NCI-H2081 treated with DMSO at 0.1 percent for 48 hours (cell line): ENCODE measurements at regions not wholly inside any gene's neighbourhood (a gene's known extent, or its start where the extent isn't known, plus 50 kb on each side); places are given as distances from the start of the nearest gene placed in this dataset.
"Not testable (repeated sequence)": the region's sequence is repeated elsewhere in the genome, so short reads cannot be mapped to it uniquely, and the experiment has no call there.

ENCODE experiments used
- DNase-seq: peaks from one replicate; lab custom pipeline; 2025; lab: John Stamatoyannopoulos, UW

- no peak for DNase-seq
Measured at GRCh38 chr1:58936973-58937372, 153.1 kb upstream of the JUN start.

DNA sequence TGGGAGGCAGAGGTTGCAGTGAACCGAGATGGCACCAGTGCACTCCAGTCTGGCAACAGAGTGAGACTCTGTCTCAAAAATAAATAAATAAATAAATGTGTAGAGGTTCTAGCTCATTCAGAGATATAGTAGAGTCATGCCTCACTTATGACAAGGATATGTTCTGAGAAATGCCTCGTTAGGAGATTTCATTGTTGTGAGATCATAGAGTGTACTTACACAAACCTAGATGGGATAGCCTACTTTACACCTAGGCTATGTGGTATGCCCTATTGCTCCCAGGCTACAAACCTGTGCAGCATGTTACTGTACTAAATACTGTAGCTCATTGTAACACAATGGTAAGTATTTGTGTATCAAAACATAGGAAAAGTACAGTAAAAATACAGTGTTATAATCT, 155.3 kb upstream of the JUN start:
- no peak for DNase-seq

GRCh38 chr1:58939666-58940370, 156.0 kb upstream of the JUN start:
- DNase-seq, result no peak

DNA sequence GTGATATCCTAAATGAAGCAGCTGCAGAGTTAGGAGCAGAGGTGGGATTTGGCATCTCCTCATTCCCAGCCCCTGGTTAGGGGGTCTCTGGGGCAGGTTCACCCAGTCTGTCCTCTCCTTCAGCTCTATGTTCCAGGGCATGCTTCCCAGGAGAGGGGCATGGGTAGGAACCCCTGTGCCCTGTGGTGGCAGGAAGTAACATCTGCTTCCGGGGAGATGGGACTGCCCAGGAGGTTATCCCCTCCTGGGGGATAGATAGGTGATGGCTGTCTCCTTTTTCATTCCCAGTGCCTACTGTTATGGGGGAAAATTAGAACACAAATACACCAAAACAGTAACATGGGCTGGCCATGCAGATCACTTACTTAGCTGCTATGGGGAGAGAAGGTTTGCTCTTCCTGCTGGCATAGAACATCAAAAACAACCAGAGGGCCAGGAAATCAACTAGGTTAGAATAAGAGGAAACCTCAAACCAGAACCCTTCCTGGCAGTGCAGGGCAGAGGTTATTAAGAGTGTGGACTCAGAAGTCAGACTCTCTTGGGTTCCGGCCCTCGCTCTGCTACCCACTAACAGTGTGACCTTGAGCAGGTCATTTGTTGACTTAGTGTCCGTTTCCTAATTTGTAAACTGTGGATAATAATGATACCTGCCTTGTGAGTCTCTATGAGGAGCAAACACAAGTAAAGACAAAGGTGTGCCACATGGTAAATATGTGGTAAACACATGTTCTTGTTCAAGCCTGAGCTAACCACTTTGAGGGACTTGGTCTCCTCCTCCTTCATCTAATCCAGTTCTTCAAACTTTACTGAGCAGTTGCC, 157.8 kb upstream of the JUN start:
- no peak for DNase-seq

- DNase-seq, result no peak
Measured at GRCh38 chr1:58942759-58943191, 158.9 kb upstream of the JUN start.

DNA sequence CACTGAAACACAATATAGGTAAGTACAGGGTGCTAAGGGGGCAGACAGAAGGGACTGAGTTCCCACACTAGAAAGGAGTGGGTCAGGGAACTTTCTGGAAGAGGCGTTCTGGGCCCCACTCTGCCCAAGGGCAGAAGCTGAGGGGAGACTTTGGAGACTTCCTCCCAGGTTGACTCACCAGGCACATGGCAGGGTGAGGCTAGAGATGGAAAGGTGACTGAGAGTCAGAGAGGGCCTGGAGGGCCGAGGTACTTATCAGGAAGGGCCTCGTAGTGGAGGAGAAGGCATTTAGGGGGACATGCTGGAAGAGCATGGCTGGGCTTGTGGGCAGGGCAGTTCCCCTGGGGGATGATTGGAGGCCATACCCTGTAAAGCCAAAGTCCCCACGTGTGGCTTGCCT, 159.9 kb upstream of the JUN start:
- DNase-seq, result no peak

DNA sequence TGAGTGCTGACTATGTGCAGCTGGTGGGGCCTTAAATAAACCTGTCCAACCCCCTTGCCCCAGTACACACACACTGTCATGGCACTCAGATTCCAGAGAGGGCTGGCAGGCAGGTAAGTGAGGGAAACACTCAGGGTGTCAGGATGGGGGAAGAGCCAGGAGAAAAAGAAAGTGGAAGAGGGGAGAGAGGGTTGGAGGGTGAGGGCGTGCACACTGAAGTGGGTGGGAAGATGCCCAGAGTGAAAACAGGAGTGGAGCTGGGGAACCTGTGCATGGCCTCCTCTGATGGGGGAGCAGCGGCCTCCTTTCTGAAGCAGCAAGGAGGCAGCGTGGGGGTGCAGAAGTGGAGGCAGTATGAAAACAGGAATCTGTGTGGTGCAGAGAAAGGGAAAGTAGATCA, 160.6 kb upstream of the JUN start:
- DNase-seq, result no peak

GRCh38 chr1:58946390-58946789, 162.5 kb upstream of the JUN start:
- DNase-seq, result no peak

DNA sequence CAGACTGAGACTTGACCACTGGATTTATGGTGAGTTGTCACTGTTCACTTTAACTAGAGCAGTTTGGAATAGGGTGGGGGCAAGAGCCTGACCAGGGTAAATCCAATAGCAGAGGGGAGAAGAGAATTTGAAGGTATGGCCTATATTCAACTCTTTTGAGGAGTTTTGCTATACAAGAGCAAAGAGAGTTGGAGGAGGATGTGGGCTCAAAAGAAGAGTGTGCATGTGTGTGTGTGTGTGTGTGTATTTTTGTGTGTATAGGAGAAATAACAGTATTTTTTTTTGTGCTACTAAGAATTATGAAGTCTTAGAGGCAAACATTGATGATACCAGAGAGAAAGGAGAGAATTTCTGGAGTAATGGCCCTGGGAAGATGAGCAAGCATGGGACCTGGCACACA, 164.8 kb upstream of the JUN start:
- DNase-seq, result no peak

DNA sequence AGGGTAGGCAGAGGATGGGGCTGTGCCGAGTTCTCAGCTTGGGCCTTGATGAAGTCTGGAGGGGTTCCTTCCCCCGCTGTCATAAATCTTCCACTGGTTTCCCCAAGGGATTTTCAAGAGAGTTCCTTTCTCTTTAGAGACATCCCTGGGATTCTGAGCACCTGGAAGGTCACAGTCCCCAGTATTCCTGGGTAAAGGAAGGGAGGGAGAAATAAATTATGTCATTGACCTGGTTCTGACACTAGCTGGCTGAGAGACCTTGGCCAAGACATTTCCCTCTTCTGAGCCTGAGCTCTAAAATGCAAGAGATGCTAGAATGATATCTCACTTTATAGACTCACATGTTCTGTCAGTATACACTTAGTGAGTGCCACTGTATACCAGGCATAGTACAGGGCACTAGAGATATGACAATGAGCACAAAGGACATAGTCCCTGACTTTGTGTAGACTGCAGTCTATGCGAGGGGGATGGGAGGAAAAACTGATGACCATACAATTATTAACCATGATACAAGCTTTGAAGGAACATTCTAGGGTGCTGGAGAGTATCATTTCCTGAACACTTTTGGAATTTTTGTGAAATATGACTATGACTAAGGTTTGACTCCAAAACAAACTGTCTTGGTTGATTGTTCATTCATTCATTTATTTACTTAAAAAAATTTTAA, 165.8 kb upstream of the JUN start:
- no peak for DNase-seq

GRCh38 chr1:58950897-58951296, 167.1 kb upstream of the JUN start:
- DNase-seq, result no peak

- not testable (repeated sequence) for DNase-seq
Measured at GRCh38 chr1:58953951-58954350, 170.1 kb upstream of the JUN start.

DNA sequence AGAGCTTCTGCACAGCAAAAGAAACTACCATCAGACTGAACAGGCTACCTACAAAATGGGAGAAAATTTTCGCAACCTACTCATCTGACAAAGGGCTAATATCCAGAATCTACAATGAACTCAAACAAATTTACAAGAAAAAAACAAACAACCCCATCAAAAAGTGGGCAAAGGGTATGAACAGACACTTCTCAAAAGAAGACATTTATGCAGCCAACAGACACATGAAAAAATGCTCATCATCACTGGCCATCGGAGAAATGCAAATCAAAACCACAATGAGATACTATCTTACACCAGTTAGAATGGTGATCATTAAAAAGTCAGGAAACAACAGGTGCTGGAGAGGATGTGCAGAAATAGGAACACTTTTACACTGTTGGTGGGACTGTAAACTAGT, 179.4 kb upstream of the JUN start:
- not testable (repeated sequence) for DNase-seq

GRCh38 chr1:58964428-58964827, 180.6 kb upstream of the JUN start:
- no peak for DNase-seq

- DNase-seq, result no peak
Measured at GRCh38 chr1:58964880-58965279, 181.0 kb upstream of the JUN start.

DNA sequence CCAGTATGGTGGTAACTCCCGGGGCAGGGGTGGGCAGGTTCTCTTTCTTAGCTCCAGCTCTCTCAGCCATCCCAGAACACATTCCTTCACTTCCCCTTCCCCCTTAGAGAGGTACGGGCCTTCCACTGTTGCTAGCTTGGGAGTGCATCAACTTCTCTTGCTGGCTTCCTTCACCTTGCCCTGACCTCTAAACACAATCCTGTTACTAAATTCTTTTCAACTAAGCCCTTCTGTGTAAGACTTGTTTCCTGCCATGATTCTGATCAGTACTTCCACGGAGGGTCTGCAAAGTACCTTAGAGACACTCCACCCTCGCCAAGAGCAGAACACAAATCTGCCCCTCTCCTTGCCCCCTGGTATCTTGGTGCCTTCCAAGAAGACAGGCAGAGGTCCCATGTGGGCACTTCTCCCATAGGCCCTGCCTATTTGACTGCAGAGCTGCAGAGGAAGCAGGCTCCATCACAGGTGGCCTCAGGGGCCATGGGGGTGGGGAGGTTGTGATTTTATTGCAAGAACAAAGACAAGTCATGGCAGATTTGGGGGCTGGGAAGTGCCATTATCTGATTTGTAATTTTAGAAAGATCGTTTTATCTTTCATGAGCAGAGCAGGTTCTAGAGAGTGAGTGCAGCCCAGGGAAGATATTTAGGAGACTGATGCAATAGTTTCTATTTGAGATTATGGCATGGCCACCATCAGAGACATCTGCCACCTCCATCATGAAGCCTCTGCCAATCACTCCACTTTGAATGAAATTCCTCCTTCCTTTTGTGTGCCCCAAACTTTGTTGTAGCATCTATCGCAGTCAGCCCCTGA, 182.5 kb upstream of the JUN start:
- no peak for DNase-seq

GRCh38 chr1:58966917-58967740, 183.3 kb upstream of the JUN start:
- DNase-seq, result no peak

DNA sequence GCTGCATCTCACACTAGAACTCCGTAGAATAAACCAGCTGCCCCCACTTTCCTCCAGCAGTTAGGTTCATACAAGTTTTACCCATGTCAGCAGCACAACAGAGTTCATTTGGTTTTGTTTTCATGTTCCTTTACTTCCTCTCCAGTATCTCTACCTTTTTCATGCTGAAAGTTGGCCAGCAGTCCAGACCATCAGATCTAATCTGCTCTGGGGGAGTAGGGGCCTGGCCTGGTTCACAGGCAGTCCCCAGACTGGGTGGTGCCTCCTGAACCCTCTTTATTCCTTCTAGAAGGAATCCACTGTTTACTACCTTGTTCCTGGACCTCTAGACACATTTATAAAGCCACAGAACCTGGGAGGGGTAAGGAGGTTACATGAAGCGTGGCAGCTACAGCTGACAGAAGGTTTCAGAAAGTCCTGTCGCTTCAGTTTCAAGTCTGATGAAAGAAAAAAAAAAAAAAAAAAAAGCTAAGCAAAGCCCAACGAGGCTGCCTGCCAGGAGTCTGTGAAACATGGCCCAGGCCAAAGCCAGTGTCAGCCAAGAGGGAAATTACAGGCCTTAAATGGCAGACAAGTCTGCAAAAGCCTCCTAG, 184.6 kb upstream of the JUN start:
- DNase-seq, result no peak

DNA sequence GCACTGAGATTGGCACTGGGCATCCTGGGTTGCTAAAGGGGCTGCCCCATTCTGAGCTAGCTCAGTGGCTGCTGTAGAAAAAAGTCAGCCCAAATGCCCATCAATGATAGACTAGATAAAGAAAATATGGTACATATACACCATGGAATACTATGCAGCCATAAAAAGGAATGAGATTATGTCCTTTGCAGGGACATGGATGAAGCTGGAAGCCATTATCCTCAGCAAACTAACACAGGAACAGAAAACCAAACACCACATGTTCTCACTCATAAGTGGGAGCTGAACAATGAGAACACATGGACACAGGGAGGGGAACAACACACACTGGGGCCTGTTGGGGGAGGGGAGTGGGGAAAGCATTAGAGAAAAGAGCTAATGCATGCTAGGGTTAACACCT, 185.3 kb upstream of the JUN start:
- not testable (repeated sequence) for DNase-seq

DNA sequence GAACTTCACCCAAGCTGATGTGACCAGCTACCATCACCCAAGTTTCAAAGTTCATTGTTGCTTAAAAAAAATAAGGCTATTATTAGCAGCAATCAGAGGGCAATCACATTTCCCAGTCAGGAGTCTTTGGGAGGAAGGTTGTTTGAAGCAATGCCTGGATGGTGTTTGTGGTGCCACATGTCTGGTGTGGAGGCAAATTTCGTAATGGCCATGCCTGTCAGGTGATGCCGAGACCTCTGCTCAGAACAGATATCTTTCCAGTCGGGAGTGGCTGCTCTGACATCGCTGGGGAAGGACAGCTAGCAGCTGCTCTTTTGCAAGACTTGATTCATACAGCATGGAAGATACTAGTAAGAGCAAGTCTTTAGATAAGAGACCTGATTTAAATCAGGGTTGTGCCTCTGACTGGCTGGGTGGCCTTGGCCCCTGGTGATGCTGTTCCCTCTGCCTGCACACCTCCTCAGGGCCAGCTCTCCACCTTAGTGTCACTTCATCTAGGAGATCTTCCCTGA, 187.8 kb upstream of the JUN start:
- DNase-seq, result no peak

DNA sequence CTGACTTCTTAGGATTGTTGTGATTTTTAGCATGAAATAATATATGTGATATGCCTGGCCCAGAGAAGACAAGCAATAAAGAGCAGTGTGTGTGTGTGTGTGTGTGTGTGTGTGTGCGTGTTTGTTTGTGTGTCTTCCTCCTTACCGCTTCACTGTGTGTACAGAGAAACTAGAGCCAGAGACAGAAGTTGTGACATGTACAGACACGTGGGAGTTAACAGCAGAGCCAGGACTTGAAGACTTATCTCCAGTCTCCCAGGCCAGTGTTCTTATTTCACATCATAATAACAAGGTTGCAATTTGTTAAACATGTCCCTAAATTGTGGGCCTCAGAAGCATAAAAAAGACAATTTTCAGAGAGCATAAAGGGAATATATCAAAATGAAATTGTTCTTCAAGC, 192.0 kb upstream of the JUN start:
- DNase-seq, result no peak
